ENCODE measurements at regions not wholly inside any gene's neighbourhood (a gene's known extent, or its start where the extent isn't known, plus 50 kb on each side); places are given as distances from the start of the nearest gene placed in this dataset.

DNA sequence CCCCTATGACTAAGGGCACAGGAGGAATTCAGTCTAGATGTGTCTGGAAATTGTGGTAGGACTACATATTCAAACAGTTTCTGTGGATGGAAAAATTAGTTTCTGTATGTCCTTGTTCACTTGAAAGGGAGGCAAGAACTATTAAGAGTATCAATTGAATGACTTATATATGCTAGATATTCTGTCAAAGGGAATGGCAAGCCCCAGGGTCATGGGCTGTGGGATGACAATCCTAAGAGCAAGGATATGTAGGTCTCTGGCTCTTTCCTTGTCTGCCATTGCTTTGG lies 383.5 kb upstream of the B3GALT2 start:
- TF ChIP-seq POLR2A (IDR thresholded peaks at IDR 0.05): no peak
- TF ChIP-seq, protein P1, sequence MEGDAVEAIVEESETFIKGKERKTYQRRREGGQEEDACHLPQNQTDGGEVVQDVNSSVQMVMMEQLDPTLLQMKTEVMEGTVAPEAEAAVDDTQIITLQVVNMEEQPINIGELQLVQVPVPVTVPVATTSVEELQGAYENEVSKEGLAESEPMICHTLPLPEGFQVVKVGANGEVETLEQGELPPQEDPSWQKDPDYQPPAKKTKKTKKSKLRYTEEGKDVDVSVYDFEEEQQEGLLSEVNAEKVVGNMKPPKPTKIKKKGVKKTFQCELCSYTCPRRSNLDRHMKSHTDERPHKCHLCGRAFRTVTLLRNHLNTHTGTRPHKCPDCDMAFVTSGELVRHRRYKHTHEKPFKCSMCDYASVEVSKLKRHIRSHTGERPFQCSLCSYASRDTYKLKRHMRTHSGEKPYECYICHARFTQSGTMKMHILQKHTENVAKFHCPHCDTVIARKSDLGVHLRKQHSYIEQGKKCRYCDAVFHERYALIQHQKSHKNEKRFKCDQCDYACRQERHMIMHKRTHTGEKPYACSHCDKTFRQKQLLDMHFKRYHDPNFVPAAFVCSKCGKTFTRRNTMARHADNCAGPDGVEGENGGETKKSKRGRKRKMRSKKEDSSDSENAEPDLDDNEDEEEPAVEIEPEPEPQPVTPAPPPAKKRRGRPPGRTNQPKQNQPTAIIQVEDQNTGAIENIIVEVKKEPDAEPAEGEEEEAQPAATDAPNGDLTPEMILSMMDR (IDR thresholded peaks at IDR 0.05 in 4 of 5, conservative IDR thresholded peaks at IDR 0.05 in 1 of 5): no peak
